Glomerular visceral epithelial cell (primary cell): ENCODE measurements at regions not wholly inside any gene's neighbourhood (a gene's known extent, or its start where the extent isn't known, plus 50 kb on each side); places are given as distances from the start of the nearest gene placed in this dataset.

Source experiments
- DNase-seq: peaks from one replicate; pipeline ENCODE4 v3.0.0-alpha.2; 2016; ENCODE audit errors: extremely low spot score

- DNase-seq, result no peak
These were observed 211.4 kb upstream of the ZFP64 start for GRCh38 chr20:52402950-52403349.

- DNase-seq, result no peak
These were observed 210.9 kb upstream of the ZFP64 start for GRCh38 chr20:52402514-52402913.

GRCh38 chr20:52401431-52401830 is 209.9 kb upstream of the ZFP64 start:
- DNase-seq, result no peak

GRCh38 chr20:52399352-52399751 is 207.8 kb upstream of the ZFP64 start:
- no peak for DNase-seq

- DNase-seq, result no peak
These were observed 198.0 kb upstream of the ZFP64 start for GRCh38 chr20:52389606-52390005.

- DNase-seq, result no peak
These were observed 192.5 kb upstream of the ZFP64 start for GRCh38 chr20:52383995-52384621.

- DNase-seq, result no peak
These were observed 191.4 kb upstream of the ZFP64 start for GRCh38 chr20:52382933-52383332.

GRCh38 chr20:52379723-52380336 is 188.3 kb upstream of the ZFP64 start:
- no peak for DNase-seq

GRCh38 chr20:52372169-52372568 is 180.6 kb upstream of the ZFP64 start:
- no peak for DNase-seq

- DNase-seq, result no peak
These were observed 174.1 kb upstream of the ZFP64 start for GRCh38 chr20:52365688-52366087.

- DNase-seq, result no peak
These were observed 172.8 kb upstream of the ZFP64 start for GRCh38 chr20:52364405-52364804.

- DNase-seq, result no peak
These were observed 170.1 kb upstream of the ZFP64 start for GRCh38 chr20:52361650-52362049.

- DNase-seq, result no peak
These were observed 158.2 kb upstream of the ZFP64 start for GRCh38 chr20:52349806-52350205.

GRCh38 chr20:52348434-52348833 is 156.9 kb upstream of the ZFP64 start:
- DNase-seq, result no peak

- no peak for DNase-seq
These were observed 155.2 kb upstream of the ZFP64 start for GRCh38 chr20:52346797-52347196.

GRCh38 chr20:52342913-52343312 is 151.3 kb upstream of the ZFP64 start:
- no peak for DNase-seq

GRCh38 chr20:52340036-52340634 is 148.6 kb upstream of the ZFP64 start:
- no peak for DNase-seq

- no peak for DNase-seq
These were observed 141.2 kb upstream of the ZFP64 start for GRCh38 chr20:52332649-52333250.

- no peak for DNase-seq
These were observed 140.7 kb upstream of the ZFP64 start for GRCh38 chr20:52332230-52332629.

- no peak for DNase-seq
These were observed 140.1 kb upstream of the ZFP64 start for GRCh38 chr20:52331655-52332054.

- DNase-seq, result no peak
These were observed 129.8 kb upstream of the ZFP64 start for GRCh38 chr20:52321396-52321795.

GRCh38 chr20:52318651-52319050 is 127.1 kb upstream of the ZFP64 start:
- no peak for DNase-seq

- DNase-seq, result peak; percentile 16
These were observed 121.9 kb upstream of the ZFP64 start for GRCh38 chr20:52313341-52313963.
